HCT116 (cell line): ENCODE measurements at regions not wholly inside any gene's neighbourhood (a gene's known extent, or its start where the extent isn't known, plus 50 kb on each side); places are given as distances from the start of the nearest gene placed in this dataset.

Experiments used
- ATAC-seq: fragments of 200-7000 bp; cut with Tn5 transposase; 2 replicates; pipeline ENCODE4 v1.9.1; 2020; ENCODE audit warnings: mild to moderate bottlenecking, moderate library complexity
- BruUV-seq: library from RNA; stranded (reverse); fragments of 400-500 nt; replicated peaks from 2 replicates; lab custom pipeline; 2021; lab: Mats Ljungman, UMichigan
- CTCF ChIA-PET: fragments of 300-600 bp; sonication (Branson Sonifier 250); formaldehyde crosslinking; loops from one replicate; lab custom pipeline; 2021; ENCODE audit warnings: antibody characterized with exemption; lab: Charles Lee
- POLR2A ChIA-PET: fragments of 300-600, 350-600 bp; sonication (Branson Sonifier 250); formaldehyde crosslinking; loops from one replicate; lab custom pipeline; 2021; ENCODE audit warnings: antibody characterized with exemption; lab: Charles Lee
- RAD21 ChIA-PET, 2 experiments: fragments of 300-600 bp; sonication (Branson Sonifier 250); formaldehyde crosslinking; loops; one replicate each; lab custom pipeline; 2023; ENCODE audit warnings: low total read pairs in 2 of 2; ENCODE audit not compliant: uncharacterized antibody in 2 of 2, unreplicated experiment in 2 of 2, low non-redundant PET in 1 of 2; lab: Charles Lee
- DNase-seq: peaks from one replicate; pipeline ENCODE4 v3.0.0-alpha.2; 2010; ENCODE audit warnings: low read depth, low spot score
- H2AFZ ChIP-seq: fragments of 200-600 bp; shearing (Covaris generic), sonication (generic); 2 replicates; pipeline ENCODE4 v1.6.1; 2017; ENCODE audit warnings: low read depth, mixed run types, mixed read lengths, antibody characterized with exemption, low read length; ENCODE audit not compliant: poor library complexity, severe bottlenecking
- H3K27ac ChIP-seq: 2 replicates; pipeline ENCODE4 v1.5.1; 2012; ENCODE audit warnings: low read depth, low read length
- H3K27me3 ChIP-seq: fragments of 200-600 bp; sonication (generic); 2 replicates; pipeline ENCODE4 v1.6.1; 2016; ENCODE audit warnings: mixed run types, low read length, mixed read lengths; ENCODE audit not compliant: insufficient read depth
- H3K36me3 ChIP-seq, 2 experiments: fragments of 200-500 bp in 1 of 2; fragments of 200-600 bp in 1 of 2; sonication (Bioruptor generic) in 1 of 2; sonication (generic) in 1 of 2; 2 replicates each; pipeline versions ENCODE4 v1.5.1 to v1.6.1; 2014 to 2016; ENCODE audit warnings: low read length in 2 of 2, inconsistent platforms in 1 of 2, mixed read lengths in 1 of 2, mixed run types in 1 of 2; ENCODE audit not compliant: insufficient read depth in 2 of 2, control insufficient read depth in 1 of 2
- H3K4me1 ChIP-seq, 2 experiments: fragments of 200-600 bp in 1 of 2; sonication (generic) in 1 of 2; 2 replicates each; pipeline versions ENCODE4 v1.5.1 to v1.6.1; 2012 to 2017; ENCODE audit warnings: low read length in 2 of 2, inconsistent platforms in 1 of 2, mild to moderate bottlenecking in 1 of 2, mixed read lengths in 1 of 2, mixed run types in 1 of 2, moderate library complexity in 1 of 2; ENCODE audit not compliant: insufficient read depth in 2 of 2, control insufficient read depth in 1 of 2
- H3K4me2 ChIP-seq: fragments of 200-600 bp; sonication (generic); 2 replicates; pipeline ENCODE4 v1.6.1; 2017; ENCODE audit warnings: mixed run types, low read length, mixed read lengths
- H3K4me3 ChIP-seq, 2 experiments: fragments of 200-600 bp in 1 of 2; sonication (generic) in 1 of 2; replicated peaks in 1 of 2; 2 replicates each; pipeline ENCODE4 v1.5.1; 2011 to 2016; ENCODE audit warnings: low read length in 2 of 2, control low read depth in 1 of 2, low read depth in 1 of 2, mild to moderate bottlenecking in 1 of 2, mixed read lengths in 1 of 2, mixed run types in 1 of 2
- H3K79me2 ChIP-seq: fragments of 200-600 bp; sonication (generic); 2 replicates; pipeline ENCODE4 v1.6.1; 2017; ENCODE audit warnings: mild to moderate bottlenecking, mixed run types, low read length, moderate library complexity, mixed read lengths; ENCODE audit not compliant: insufficient read depth
- H3K9ac ChIP-seq: fragments of 200-600 bp; sonication (generic); 2 replicates; pipeline ENCODE4 v1.6.1; 2016; ENCODE audit warnings: low read length, mixed read lengths
- H3K9me2 ChIP-seq: fragments of 200-600 bp; sonication (generic), shearing (Covaris generic); 2 replicates; pipeline ENCODE4 v1.6.1; 2017; ENCODE audit warnings: mixed run types, mild to moderate bottlenecking, moderate library complexity; ENCODE audit not compliant: insufficient read depth
- H3K9me3 ChIP-seq, 2 experiments: fragments of 200-500 bp in 1 of 2; fragments of 200-600 bp in 1 of 2; sonication (Bioruptor generic) in 1 of 2; sonication (generic) in 1 of 2; 2 replicates each; pipeline ENCODE4 v1.6.1; 2014 to 2017; ENCODE audit warnings: low read length in 2 of 2, mixed read lengths in 2 of 2, inconsistent platforms in 1 of 2, low read depth in 1 of 2, mild to moderate bottlenecking in 1 of 2, mixed run types in 1 of 2, moderate library complexity in 1 of 2; ENCODE audit not compliant: control insufficient read depth in 1 of 2, insufficient read depth in 1 of 2
- H4K20me1 ChIP-seq: fragments of 200-600 bp; sonication (generic), shearing (Covaris generic); 2 replicates; pipeline ENCODE4 v1.6.1; 2017; ENCODE audit warnings: mixed run types, mild to moderate bottlenecking, moderate library complexity; ENCODE audit not compliant: insufficient read depth
- CBX3 ChIP-seq: IDR thresholded peaks from 2 replicates; pipeline ENCODE4 v1.6.1; 2012; ENCODE audit warnings: low read depth
- EZH2phosphoT487 ChIP-seq: fragments of 200-600 bp; IDR thresholded peaks from 2 replicates; pipeline ENCODE4 v1.6.1; 2018; ENCODE audit warnings: antibody characterized with exemption, borderline replicate concordance
- FOSL1 ChIP-seq: IDR thresholded peaks from 2 replicates; pipeline ENCODE4 v1.6.1; 2012; ENCODE audit warnings: low read depth
- MAX ChIP-seq: IDR thresholded peaks from 2 replicates; pipeline ENCODE4 v1.6.1; 2012
- POLR2A ChIP-seq: IDR thresholded peaks from 2 replicates; pipeline ENCODE4 v1.7.0; 2011; ENCODE audit warnings: borderline replicate concordance; ENCODE audit not compliant: insufficient read depth, insufficient read length; ENCODE audit errors: extremely low read depth
- RAD21 ChIP-seq: IDR thresholded peaks from 2 replicates; pipeline ENCODE4 v1.6.1; 2012; ENCODE audit warnings: low read depth, mild to moderate bottlenecking
- YY1 ChIP-seq: IDR thresholded peaks from 2 replicates; pipeline ENCODE4 v1.6.1; 2011; ENCODE audit warnings: low read length, low read depth, moderate library complexity, mild to moderate bottlenecking; ENCODE audit not compliant: insufficient replicate concordance; ENCODE audit errors: extremely low read depth
- intact Hi-C: fragments of 100-400 bp; cut with micrococcal nuclease; formaldehyde crosslinking; loops from 2 replicates; pipeline ENCODE4 v1.10.0; 2022
- TF ChIP-seq, protein P1 (sequence below), 3 experiments: fragments of 200-600 bp in 1 of 3; sonication (generic) in 1 of 3; IDR thresholded peaks in 2 of 3; conservative IDR thresholded peaks in 1 of 3; 2 replicates each; pipeline ENCODE4 v1.5.1; 2012 to 2017; ENCODE audit warnings: low read depth in 2 of 3, low read length in 2 of 3, antibody characterized with exemption in 1 of 3, borderline replicate concordance in 1 of 3, control low read depth in 1 of 3, mild to moderate bottlenecking in 1 of 3, mixed read lengths in 1 of 3, mixed run types in 1 of 3, moderate library complexity in 1 of 3; ENCODE audit not compliant: insufficient read depth in 1 of 3
- TF ChIP-seq, protein P2 (sequence below): IDR thresholded peaks from 2 replicates; pipeline ENCODE4 v1.6.1; 2011; ENCODE audit warnings: mild to moderate bottlenecking, low read length, moderate library complexity; ENCODE audit not compliant: insufficient replicate concordance; ENCODE audit errors: extremely low read depth

DNA sequence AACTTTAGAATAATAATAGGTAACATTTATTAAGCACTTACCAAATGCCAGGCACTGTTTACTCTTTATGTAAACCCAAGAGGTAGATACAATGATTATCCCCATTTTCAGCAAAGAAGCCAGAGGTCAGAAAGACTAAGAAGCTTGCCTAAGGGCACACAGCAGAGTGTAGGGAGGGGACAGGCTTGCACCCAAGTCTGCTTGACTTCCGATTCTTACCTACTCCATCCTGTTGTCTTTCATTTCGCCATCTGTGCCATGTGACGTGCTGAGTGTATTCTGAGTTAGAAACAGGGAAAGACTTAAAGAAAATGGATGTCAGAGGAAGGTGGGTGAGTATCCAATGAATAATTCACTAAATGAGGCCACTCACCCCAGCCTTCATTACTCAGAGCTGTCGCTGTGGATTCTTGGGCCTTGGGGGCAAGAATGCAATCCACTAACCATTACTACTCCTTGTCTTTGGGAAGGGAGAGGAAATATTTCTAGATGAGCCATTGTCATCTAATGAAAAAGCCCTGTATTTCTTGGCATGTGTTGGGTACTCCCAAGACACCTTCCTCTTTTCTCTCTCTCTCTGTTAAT lies 76.4 kb upstream of the BCL11A start:
- RAD21 ChIA-PET = no interaction called here

DNA sequence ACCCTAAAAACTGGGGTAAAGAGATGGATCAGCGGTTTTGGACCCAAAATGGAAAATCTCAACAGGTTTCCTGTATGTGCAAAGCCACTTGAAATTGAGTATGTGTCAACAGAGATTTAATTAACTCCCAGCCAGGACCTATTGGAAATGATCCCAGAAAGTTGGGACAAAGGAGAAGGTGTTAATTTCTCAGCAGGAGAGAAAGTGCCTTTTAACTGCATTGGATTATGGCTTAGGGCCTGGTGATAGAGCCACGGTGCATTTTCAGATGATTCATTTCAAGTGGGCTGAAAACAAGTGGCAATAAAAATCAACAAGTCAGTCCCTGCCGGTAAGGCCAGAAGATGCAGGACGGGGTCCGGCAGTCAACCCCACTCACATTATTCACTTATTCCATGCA lies 80.2 kb upstream of the BCL11A start:
- intact Hi-C loops = no loop called here

More for the DNA sequence above, 76.4 kb upstream of the BCL11A start:
- BruUV-seq = no TSS peak
- peaks cover 78% of the 10 kb centered on the region for H3K27me3 ChIP-seq
- H2AFZ ChIP-seq = no peak overlapping the region
- no peak overlapping the region for H3K9ac ChIP-seq
- DNase-seq = no peak
- no peak overlapping the region for H3K4me3 ChIP-seq
- H3K79me2 ChIP-seq = no peaks in the 10 kb centered on the region
- ATAC-seq = no peak
- H3K9me2 ChIP-seq = no peaks in the 10 kb centered on the region
- no peaks in the 10 kb centered on the region for H3K9me3 ChIP-seq
- POLR2A ChIA-PET = no interaction called here
- no peaks in the 10 kb centered on the region for H4K20me1 ChIP-seq
- H3K36me3 ChIP-seq = no peaks in the 10 kb centered on the region
- H3K4me1 ChIP-seq = no peaks in the 10 kb centered on the region
- no peak overlapping the region for H3K27ac ChIP-seq
- TF ChIP-seq EZH2phosphoT487 (no peak), CBX3 (no peak)
- TF ChIP-seq, all 23 proteins: peak for 0
- intact Hi-C loops = no loop called here
- no peak overlapping the region for H3K4me2 ChIP-seq
- CTCF ChIA-PET = no interaction called here

More for the DNA sequence above, 80.2 kb upstream of the BCL11A start:
- no peaks in the 10 kb centered on the region for H3K4me1 ChIP-seq
- no peak for DNase-seq
- H4K20me1 ChIP-seq = no peaks in the 10 kb centered on the region
- ChIA-PET CTCF (no interaction called here), POLR2A (no interaction called here), RAD21 (no interaction called here)
- H3K79me2 ChIP-seq = no peaks in the 10 kb centered on the region
- no peak overlapping the region for H3K9ac ChIP-seq
- TF ChIP-seq POLR2A (no peak), CBX3 (no peak), RAD21 (no peak), YY1 (no peak), MAX (no peak), EZH2phosphoT487 (no peak), FOSL1 (no peak)
- TF ChIP-seq, protein P1, sequence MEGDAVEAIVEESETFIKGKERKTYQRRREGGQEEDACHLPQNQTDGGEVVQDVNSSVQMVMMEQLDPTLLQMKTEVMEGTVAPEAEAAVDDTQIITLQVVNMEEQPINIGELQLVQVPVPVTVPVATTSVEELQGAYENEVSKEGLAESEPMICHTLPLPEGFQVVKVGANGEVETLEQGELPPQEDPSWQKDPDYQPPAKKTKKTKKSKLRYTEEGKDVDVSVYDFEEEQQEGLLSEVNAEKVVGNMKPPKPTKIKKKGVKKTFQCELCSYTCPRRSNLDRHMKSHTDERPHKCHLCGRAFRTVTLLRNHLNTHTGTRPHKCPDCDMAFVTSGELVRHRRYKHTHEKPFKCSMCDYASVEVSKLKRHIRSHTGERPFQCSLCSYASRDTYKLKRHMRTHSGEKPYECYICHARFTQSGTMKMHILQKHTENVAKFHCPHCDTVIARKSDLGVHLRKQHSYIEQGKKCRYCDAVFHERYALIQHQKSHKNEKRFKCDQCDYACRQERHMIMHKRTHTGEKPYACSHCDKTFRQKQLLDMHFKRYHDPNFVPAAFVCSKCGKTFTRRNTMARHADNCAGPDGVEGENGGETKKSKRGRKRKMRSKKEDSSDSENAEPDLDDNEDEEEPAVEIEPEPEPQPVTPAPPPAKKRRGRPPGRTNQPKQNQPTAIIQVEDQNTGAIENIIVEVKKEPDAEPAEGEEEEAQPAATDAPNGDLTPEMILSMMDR (IDR thresholded peaks at IDR 0.05 in 2 of 3, conservative IDR thresholded peaks at IDR 0.05 in 1 of 3; ENCODE audit: borderline replicate concordance in 1 of 3, insufficient read depth in 1 of 3, low read depth in 2 of 3, low read length in 2 of 3) = no peak
- TF ChIP-seq, protein P2, sequence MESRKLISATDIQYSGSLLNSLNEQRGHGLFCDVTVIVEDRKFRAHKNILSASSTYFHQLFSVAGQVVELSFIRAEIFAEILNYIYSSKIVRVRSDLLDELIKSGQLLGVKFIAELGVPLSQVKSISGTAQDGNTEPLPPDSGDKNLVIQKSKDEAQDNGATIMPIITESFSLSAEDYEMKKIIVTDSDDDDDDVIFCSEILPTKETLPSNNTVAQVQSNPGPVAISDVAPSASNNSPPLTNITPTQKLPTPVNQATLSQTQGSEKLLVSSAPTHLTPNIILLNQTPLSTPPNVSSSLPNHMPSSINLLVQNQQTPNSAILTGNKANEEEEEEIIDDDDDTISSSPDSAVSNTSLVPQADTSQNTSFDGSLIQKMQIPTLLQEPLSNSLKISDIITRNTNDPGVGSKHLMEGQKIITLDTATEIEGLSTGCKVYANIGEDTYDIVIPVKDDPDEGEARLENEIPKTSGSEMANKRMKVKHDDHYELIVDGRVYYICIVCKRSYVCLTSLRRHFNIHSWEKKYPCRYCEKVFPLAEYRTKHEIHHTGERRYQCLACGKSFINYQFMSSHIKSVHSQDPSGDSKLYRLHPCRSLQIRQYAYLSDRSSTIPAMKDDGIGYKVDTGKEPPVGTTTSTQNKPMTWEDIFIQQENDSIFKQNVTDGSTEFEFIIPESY = no peak
- H3K4me3 ChIP-seq = no peak overlapping the region
- no peak overlapping the region for H3K4me2 ChIP-seq
- BruUV-seq = no TSS peak
- H2AFZ ChIP-seq = no peak overlapping the region
- no peaks in the 10 kb centered on the region for H3K36me3 ChIP-seq
- H3K9me3 ChIP-seq = no peaks in the 10 kb centered on the region
- ATAC-seq = no peak
- H3K27ac ChIP-seq = no peak overlapping the region
- H3K9me2 ChIP-seq = no peaks in the 10 kb centered on the region
- H3K27me3 ChIP-seq = peaks cover 64% of the 10 kb centered on the region
